ENCODE measurements at regions not wholly inside any gene's neighbourhood (a gene's known extent, or its start where the extent isn't known, plus 50 kb on each side); places are given as distances from the start of the nearest gene placed in this dataset.

- H3K4me3 Mint-ChIP-seq: no peak overlapping the region
- no peaks in the 10 kb centered on the region for H3K4me1 Mint-ChIP-seq (ENCODE audit: low read depth)
- H3K36me3 Mint-ChIP-seq (ENCODE audit: low read depth): no peaks in the 10 kb centered on the region
- no peak for DNase-seq
- no peaks in the 10 kb centered on the region for H3K27me3 Mint-ChIP-seq
- H3K27ac Mint-ChIP-seq: no peak overlapping the region
- H3K9me3 Mint-ChIP-seq: no peaks in the 10 kb centered on the region
Observed at GRCh38 chr9:110110154-110110553, 97.8 kb downstream of the C9orf152 start.

GRCh38 chr9:110111868-110112267 lies 96.1 kb downstream of the C9orf152 start:
- Mint-ChIP-seq H3K36me3 (ENCODE audit: low read depth) (no peaks in the 10 kb centered on the region), H3K27ac (no peak overlapping the region), H3K4me3 (no peak overlapping the region), H3K9me3 (no peaks in the 10 kb centered on the region), H3K4me1 (ENCODE audit: low read depth) (no peaks in the 10 kb centered on the region), H3K27me3 (no peaks in the 10 kb centered on the region)
- DNase-seq: no peak

GRCh38 chr9:110112792-110113191 lies 95.2 kb downstream of the C9orf152 start:
- no peak for DNase-seq
- Mint-ChIP-seq H3K4me1 (ENCODE audit: low read depth) (no peaks in the 10 kb centered on the region), H3K4me3 (no peak overlapping the region), H3K27ac (no peak overlapping the region), H3K27me3 (no peaks in the 10 kb centered on the region), H3K36me3 (ENCODE audit: low read depth) (no peaks in the 10 kb centered on the region), H3K9me3 (no peaks in the 10 kb centered on the region)

- no peaks in the 10 kb centered on the region for H3K27me3 Mint-ChIP-seq
- no peaks in the 10 kb centered on the region for H3K36me3 Mint-ChIP-seq (ENCODE audit: low read depth)
- no peak overlapping the region for H3K27ac Mint-ChIP-seq
- no peak overlapping the region for H3K4me3 Mint-ChIP-seq
- no peak for DNase-seq
- no peaks in the 10 kb centered on the region for H3K4me1 Mint-ChIP-seq (ENCODE audit: low read depth)
- no peaks in the 10 kb centered on the region for H3K9me3 Mint-ChIP-seq
Observed at GRCh38 chr9:110114086-110114858, 93.7 kb downstream of the C9orf152 start.

GRCh38 chr9:110114859-110115201 lies 93.1 kb downstream of the C9orf152 start:
- no peaks in the 10 kb centered on the region for H3K9me3 Mint-ChIP-seq
- H3K4me3 Mint-ChIP-seq: no peak overlapping the region
- H3K27ac Mint-ChIP-seq: no peak overlapping the region
- no peak for DNase-seq
- H3K4me1 Mint-ChIP-seq (ENCODE audit: low read depth): no peaks in the 10 kb centered on the region
- no peaks in the 10 kb centered on the region for H3K27me3 Mint-ChIP-seq
- no peaks in the 10 kb centered on the region for H3K36me3 Mint-ChIP-seq (ENCODE audit: low read depth)

- DNase-seq: no peak
- Mint-ChIP-seq H3K36me3 (ENCODE audit: low read depth) (no peaks in the 10 kb centered on the region), H3K4me3 (no peak overlapping the region), H3K27ac (no peak overlapping the region), H3K4me1 (ENCODE audit: low read depth) (no peaks in the 10 kb centered on the region), H3K9me3 (no peaks in the 10 kb centered on the region), H3K27me3 (no peaks in the 10 kb centered on the region)
Observed at GRCh38 chr9:110115341-110115820, 92.6 kb downstream of the C9orf152 start.

GRCh38 chr9:110115826-110116542 lies 92.0 kb downstream of the C9orf152 start:
- DNase-seq: no peak
- Mint-ChIP-seq H3K4me3 (no peak overlapping the region), H3K27ac (no peak overlapping the region), H3K9me3 (no peaks in the 10 kb centered on the region), H3K27me3 (no peaks in the 10 kb centered on the region), H3K4me1 (ENCODE audit: low read depth) (no peaks in the 10 kb centered on the region), H3K36me3 (ENCODE audit: low read depth) (no peaks in the 10 kb centered on the region)

- H3K27me3 Mint-ChIP-seq: no peaks in the 10 kb centered on the region
- H3K4me3 Mint-ChIP-seq: no peak overlapping the region
- H3K4me1 Mint-ChIP-seq (ENCODE audit: low read depth): no peaks in the 10 kb centered on the region
- no peaks in the 10 kb centered on the region for H3K9me3 Mint-ChIP-seq
- H3K27ac Mint-ChIP-seq: no peak overlapping the region
- DNase-seq: no peak
- H3K36me3 Mint-ChIP-seq (ENCODE audit: low read depth): no peaks in the 10 kb centered on the region
Observed at GRCh38 chr9:110116543-110116885, 91.4 kb downstream of the C9orf152 start.

- H3K9me3 Mint-ChIP-seq: no peaks in the 10 kb centered on the region
- H3K4me1 Mint-ChIP-seq (ENCODE audit: low read depth): peaks cover 11% of the 10 kb centered on the region
- no peaks in the 10 kb centered on the region for H3K27me3 Mint-ChIP-seq
- no peak overlapping the region for H3K27ac Mint-ChIP-seq
- no peak for DNase-seq
- no peaks in the 10 kb centered on the region for H3K36me3 Mint-ChIP-seq (ENCODE audit: low read depth)
- no peak overlapping the region for H3K4me3 Mint-ChIP-seq
Observed at GRCh38 chr9:110121170-110121569, 86.8 kb downstream of the C9orf152 start.

- H3K9me3 Mint-ChIP-seq: no peaks in the 10 kb centered on the region
- no peaks in the 10 kb centered on the region for H3K36me3 Mint-ChIP-seq (ENCODE audit: low read depth)
- H3K27ac Mint-ChIP-seq: no peak overlapping the region
- no peak overlapping the region for H3K4me3 Mint-ChIP-seq
- no peak for DNase-seq
- peaks cover 18% of the 10 kb centered on the region for H3K4me1 Mint-ChIP-seq (ENCODE audit: low read depth)
- H3K27me3 Mint-ChIP-seq: no peaks in the 10 kb centered on the region
Observed at GRCh38 chr9:110123341-110124095, 84.4 kb downstream of the C9orf152 start.

- no peak for DNase-seq
- Mint-ChIP-seq H3K27ac (no peak overlapping the region), H3K36me3 (ENCODE audit: low read depth) (no peaks in the 10 kb centered on the region), H3K4me1 (ENCODE audit: low read depth) (peaks cover 18% of the 10 kb centered on the region), H3K4me3 (no peak overlapping the region), H3K9me3 (no peaks in the 10 kb centered on the region), H3K27me3 (no peaks in the 10 kb centered on the region)
Observed at GRCh38 chr9:110124439-110124838, 83.5 kb downstream of the C9orf152 start.

GRCh38 chr9:110125207-110125751 lies 82.7 kb downstream of the C9orf152 start:
- no peak overlapping the region for H3K27ac Mint-ChIP-seq
- no peaks in the 10 kb centered on the region for H3K36me3 Mint-ChIP-seq (ENCODE audit: low read depth)
- H3K4me1 Mint-ChIP-seq (ENCODE audit: low read depth): peaks cover 18% of the 10 kb centered on the region

GRCh38 chr9:110125763-110126351 lies 82.1 kb downstream of the C9orf152 start:
- Mint-ChIP-seq H3K4me3 (no peak overlapping the region), H3K36me3 (ENCODE audit: low read depth) (no peaks in the 10 kb centered on the region), H3K27ac (peak overlapping the region; percentile 45), H3K9me3 (no peaks in the 10 kb centered on the region), H3K4me1 (ENCODE audit: low read depth) (peaks cover 18% of the 10 kb centered on the region), H3K27me3 (no peaks in the 10 kb centered on the region)
- DNase-seq: no peak

More at GRCh38 chr9:110125207-110125751, 82.7 kb downstream of the C9orf152 start:
- no peak for DNase-seq
- H3K9me3 Mint-ChIP-seq: no peaks in the 10 kb centered on the region
- H3K4me3 Mint-ChIP-seq: no peak overlapping the region
- H3K27me3 Mint-ChIP-seq: no peaks in the 10 kb centered on the region

- H3K4me1 Mint-ChIP-seq (ENCODE audit: low read depth): peaks cover 18% of the 10 kb centered on the region
- no peak for DNase-seq
- no peaks in the 10 kb centered on the region for H3K9me3 Mint-ChIP-seq
- no peak overlapping the region for H3K4me3 Mint-ChIP-seq
- no peaks in the 10 kb centered on the region for H3K36me3 Mint-ChIP-seq (ENCODE audit: low read depth)
- H3K27ac Mint-ChIP-seq: peak overlapping the region; percentile 45
- H3K27me3 Mint-ChIP-seq: no peaks in the 10 kb centered on the region
Observed at GRCh38 chr9:110126499-110126941, 81.4 kb downstream of the C9orf152 start.

Measured in activated T-cell treated with anti-CD3 and anti-CD28 coated beads, Interleukin-2, amount 50 U/mL, for 24 hours (primary cell).